T-helper 22 cell (primary cell): ENCODE measurements at regions not wholly inside any gene's neighbourhood (a gene's known extent, or its start where the extent isn't known, plus 50 kb on each side); places are given as distances from the start of the nearest gene placed in this dataset.

Experiments used
- DNase-seq: peaks from one replicate; pipeline ENCODE4 v3.0.0-alpha.2; 2020; ENCODE audit warnings: low read depth

GRCh38 chr1:185645686-185646085 lies 88.5 kb upstream of the HMCN1 start:
- DNase-seq: no peak

GRCh38 chr1:185645162-185645640 lies 89.0 kb upstream of the HMCN1 start:
- DNase-seq: no peak

GRCh38 chr1:185644531-185644930 lies 89.7 kb upstream of the HMCN1 start:
- DNase-seq: no peak

DNA sequence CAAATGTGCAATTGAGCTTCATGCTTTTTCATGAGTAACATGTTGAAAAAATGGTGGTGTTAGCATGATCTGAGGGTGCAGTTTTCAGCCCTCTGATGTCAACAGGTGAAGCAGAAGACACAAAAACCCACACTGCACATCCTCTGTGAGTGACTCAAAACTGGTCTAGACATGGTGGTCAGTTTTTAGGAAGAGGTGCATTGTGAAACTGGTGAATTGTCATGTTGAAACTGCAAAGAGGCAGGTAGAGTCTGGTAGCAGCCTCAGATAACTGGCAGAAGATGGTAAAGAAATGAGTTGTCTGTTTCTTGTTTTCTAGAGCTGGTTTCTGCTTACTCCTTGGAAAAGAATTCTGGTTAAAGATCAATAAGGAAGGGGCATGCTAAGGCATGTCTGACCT lies 97.3 kb upstream of the HMCN1 start:
- no peak for DNase-seq

DNA sequence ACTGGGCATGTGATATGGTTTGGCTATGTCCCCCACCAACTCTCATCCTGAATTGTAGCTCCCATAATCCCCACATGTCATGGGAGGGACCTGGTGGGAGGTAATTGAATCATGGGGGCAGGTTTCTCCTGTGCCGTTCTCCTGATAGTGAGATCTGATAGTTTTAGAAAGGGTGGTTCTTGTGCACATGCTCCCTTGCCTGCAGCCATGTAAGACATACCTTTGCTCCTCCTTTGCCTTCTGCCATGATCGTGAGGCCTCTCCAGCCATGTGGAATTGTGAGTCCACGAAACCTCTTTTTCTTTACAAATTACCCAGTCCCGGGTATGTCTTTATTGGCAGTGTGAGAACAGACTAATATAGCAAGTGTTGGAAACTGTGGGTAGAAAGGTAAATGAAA lies 99.5 kb upstream of the HMCN1 start:
- DNase-seq: no peak

DNA sequence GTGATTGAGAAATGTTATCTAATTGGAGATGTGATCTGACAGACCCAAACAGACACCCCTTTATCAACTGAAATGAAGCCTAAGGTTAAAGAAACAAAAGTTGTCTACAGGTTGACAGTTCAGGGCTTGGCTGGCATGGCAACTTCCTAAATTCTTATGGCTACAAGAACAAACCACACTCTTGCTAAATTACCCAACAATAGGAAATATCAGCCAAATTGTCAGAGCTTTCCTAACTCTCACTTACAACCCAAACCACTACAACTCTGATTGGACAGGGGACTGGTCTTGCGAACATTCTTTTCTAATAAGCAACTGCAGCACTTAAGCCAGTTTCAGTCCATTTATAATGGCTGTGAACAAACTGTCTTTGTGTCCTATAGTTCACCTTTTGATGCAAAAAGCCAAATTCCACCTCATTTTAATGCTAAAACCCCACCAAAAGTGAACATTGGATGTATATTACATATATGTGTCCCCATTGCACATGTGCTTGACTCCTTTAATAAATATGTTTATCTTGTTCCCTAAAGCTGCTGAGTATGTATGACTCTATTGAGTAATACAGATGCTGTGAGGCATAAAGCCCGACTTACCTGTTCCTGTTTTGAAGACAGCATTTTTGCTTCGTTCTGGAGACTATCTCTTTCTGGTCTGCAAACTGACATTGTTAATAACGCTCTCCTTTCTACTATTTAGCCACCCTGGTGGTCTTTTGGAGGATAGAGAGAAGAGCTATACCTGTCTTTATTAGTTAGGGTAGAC lies 101.3 kb upstream of the HMCN1 start:
- DNase-seq: no peak

- no peak for DNase-seq
Measured at GRCh38 chr1:185631843-185632242, 102.3 kb upstream of the HMCN1 start.

GRCh38 chr1:185627761-185628501 lies 106.3 kb upstream of the HMCN1 start:
- DNase-seq: no peak

DNA sequence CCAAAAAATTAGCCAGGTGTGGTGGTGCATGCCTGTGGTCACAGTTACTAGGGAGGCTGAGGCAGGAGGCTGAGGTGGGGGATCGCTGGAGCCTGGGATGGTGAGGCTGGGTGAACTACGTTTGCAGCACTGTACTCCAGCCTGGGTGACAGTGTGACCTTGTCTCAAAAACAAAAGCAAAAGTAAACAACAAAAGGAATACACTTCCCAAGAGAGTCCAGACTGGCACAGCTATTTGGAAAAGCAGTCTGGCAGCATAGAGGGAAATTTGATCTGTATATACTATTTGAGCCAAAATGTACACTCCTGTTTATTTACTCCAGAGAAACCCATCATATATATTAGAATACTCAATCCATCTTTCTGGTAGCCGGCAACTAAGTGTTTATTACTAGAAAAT lies 107.0 kb upstream of the HMCN1 start:
- no peak for DNase-seq

DNA sequence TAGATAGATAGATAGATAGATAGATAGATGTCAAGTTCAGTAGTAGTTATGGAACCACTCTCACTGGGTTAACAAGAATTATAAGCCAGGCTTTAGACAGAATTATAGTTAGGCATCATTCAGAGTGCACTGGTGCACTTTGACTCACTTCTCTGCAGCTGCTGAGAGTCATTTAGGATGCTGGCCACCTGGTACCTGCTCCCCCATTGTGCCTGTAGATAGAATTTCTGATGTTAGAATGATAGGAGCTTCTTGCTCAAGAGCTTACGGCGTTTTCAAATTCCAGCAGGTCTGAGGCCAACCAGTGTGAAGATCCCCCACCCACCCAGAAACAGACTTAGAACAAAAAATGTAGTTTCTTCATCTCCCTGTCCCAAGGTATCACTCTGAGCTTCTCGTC lies 107.8 kb upstream of the HMCN1 start:
- no peak for DNase-seq

DNA sequence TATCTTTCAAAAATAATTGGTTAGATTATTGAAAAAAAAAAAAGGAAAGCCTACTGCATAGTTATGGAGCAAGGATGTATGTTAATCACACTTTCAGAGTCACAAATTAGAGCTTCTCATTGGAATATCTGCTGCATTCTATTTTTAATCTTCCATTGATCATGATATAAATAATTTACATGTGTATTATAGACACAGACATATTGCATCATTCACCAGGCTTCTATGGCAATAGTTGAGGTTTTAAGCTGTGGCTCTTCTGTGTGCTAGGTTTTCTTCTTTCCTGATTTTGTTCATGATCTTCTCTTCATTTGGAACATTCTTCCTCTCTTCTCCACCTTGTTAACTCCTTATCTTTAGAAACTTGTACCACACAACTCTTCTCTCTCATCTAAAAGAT lies 123.2 kb upstream of the HMCN1 start:
- DNase-seq: no peak

GRCh38 chr1:185608177-185608576 lies 126.0 kb upstream of the HMCN1 start:
- DNase-seq: no peak

DNA sequence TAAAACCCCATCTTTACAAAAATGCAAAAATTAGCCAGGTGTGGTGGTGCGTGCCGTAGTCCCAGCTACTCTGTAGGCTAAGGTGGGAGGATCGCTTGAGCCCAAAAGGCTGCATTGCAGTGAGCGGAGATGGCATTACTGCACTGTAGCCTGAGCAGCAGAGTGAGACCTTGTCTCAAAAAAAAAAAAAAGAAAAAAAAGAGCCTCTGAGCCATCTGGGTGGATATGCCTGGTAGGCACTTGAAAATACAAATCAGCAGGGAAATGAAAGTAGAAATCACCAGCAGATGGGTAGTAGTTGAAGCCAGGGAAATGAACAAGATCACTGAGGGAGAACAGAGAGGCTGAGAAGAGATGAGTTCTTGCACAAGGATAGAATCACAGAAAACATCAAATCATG lies 131.0 kb upstream of the HMCN1 start:
- no peak for DNase-seq

- DNase-seq: no peak
Measured at GRCh38 chr1:185601189-185601588, 133.0 kb upstream of the HMCN1 start.

GRCh38 chr1:185600641-185601040 lies 133.6 kb upstream of the HMCN1 start:
- no peak for DNase-seq

DNA sequence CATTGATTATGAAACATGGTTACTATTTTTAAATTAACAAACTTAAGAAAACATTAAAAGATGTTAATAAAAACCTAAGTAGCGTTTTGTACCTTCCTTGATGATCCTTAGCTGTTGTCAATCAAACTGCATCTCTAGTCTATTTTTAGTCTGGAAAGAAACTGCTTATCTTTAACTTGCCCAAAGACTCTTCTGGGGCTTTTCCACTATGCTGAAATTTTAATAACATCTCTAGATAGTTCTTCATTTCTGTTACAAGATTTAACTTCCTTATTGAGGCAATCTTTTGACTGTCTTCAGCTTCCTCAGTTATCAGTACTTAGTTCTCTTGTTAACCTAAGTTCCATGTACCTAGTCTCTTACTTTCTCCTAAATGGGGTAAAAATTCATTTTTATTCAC lies 135.9 kb upstream of the HMCN1 start:
- no peak for DNase-seq

- peak; percentile 5 for DNase-seq
Measured at GRCh38 chr1:185595835-185596667, 138.1 kb upstream of the HMCN1 start.

GRCh38 chr1:185594786-185595410 lies 139.3 kb upstream of the HMCN1 start:
- no peak for DNase-seq

DNA sequence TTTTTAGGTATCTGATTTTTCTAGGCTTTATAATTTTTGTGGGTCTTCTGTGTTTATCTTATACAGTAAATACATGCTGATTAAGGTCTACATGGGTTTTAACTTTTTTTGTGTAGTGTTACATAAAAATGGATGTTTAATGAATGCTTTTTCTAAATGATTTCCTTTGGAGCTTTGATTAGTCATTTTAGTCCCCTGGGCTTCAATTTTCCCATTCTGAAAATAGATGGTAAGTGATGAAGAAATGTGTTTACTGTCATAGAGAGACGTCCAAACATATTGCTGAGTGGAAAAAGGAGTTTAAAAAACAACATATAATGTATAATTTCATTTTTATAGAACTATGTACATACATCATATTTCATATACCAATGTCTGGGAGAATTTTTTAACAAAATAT lies 140.9 kb upstream of the HMCN1 start:
- no peak for DNase-seq

DNA sequence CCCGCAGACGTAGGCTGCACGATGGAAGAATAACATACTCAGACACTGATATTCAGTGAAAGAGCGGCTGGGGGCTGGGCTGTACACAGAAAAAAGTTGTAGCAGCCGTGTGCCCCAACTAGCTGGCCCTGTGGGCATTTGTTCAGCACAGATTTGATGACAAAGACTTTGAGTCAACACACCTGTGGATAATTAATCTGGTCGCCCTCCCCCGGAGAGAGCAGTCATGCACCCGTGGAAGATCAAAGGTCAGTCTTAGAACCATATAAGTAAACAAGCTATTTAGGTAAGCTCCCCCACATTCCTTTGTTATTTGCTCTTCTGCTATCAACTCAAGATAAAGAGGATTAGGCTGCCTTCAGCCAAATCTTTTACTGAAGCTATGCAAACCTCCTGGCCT lies 148.4 kb upstream of the HMCN1 start:
- DNase-seq: no peak

DNA sequence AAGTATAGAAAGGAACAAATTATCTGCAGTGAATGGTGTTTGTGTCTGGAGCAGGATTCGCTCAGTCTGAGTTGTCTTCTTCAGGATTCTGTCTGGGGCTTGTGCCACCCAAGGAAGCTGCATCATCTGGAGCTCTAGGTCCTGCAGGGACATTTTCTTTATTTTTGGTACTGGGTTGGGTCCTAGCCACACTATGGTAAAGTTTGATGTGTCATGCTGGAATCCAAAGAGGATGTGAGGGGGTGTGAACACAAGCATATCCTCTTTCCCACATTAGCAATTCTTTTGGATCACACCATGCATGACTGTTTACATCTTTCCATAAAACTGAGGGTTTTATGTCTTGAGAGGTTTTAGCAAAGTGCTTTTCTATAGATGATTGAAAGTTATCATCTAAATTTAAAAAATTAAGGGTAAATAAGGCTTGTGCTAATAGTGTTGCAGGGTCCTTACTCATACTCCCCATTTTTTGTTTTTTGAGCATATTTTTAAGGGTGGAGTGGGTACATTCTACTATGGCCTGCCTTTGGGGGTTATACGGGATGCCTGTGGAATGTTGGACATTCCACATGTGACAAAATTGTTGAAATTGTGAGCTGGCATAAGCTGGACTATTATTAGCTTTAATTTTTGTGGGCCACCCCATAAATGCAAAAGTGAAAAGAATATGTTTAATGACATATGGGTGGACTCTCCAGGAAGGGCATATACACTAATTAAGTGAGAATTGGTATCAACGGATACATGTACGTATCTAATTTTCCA lies 152.0 kb upstream of the HMCN1 start:
- no peak for DNase-seq
